ENCODE measurements at regions not wholly inside any gene's neighbourhood (a gene's known extent, or its start where the extent isn't known, plus 50 kb on each side); places are given as distances from the start of the nearest gene placed in this dataset.

DNA sequence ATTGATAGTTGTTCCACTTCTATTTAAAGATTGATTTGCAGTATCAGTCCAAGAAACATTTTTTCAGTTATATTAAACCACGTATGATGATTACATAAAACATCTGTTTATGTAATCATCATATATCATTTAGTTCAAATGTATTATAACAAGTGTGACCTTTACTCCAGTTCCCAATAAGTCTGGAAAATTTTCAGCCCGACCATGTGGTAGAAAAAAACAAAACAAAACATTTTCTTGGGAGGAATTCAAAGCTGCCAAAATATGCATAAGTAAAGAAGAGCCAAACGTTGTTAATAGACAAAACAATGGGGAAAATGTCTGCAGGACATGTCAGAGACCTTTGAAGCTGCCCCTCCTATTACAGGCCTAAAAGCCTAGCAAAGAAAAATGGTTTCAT is 709.1 kb downstream of the FAT4 start:
- ATAC-seq (no peak), DNase-seq (ENCODE audit: low spot score) (no peak)
- peaks cover 5% of the 10 kb centered on the region; the same call in 1 of the 2 replicates for H3K4me1 Mint-ChIP-seq
- no peak overlapping the region for H3K4me3 Mint-ChIP-seq
- H3K9me3 Mint-ChIP-seq = peaks cover 5% of the 10 kb centered on the region
- no peak for TF ChIP-seq RELA (CRISPR knock-in tag; IDR thresholded peaks at IDR 0.05; ENCODE audit: borderline replicate concordance)
- ChIA-PET CTCF (no interaction called here), POLR2A (no interaction called here)
- no peak overlapping the region for H3K27ac Mint-ChIP-seq
- no peaks in the 10 kb centered on the region for H3K27me3 Mint-ChIP-seq (ENCODE audit: low read depth)
- peaks cover 3% of the 10 kb centered on the region for H3K36me3 Mint-ChIP-seq

DNA sequence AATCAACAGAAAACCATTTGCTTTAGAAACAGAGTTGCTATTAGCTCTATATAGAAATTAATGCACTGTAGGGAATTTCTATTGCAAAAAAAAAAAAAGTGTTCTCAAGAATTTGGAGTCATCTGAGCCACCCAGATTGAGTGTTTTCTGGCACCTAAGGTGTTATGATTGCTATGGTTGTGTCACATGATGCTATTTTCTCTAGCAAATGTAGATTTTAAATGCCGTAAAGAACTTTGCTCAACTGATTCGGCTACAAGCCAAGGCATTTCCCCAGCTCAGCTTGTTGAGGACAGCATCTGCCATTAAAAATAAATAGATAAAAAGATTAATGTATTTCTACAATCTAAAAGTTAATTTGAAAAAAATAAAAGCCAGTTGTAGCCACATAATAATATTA is 712.8 kb downstream of the FAT4 start:
- Mint-ChIP-seq H3K4me1 (peaks cover 5% of the 10 kb centered on the region; the same call in 1 of the 2 replicates), H3K27me3 (ENCODE audit: low read depth) (no peaks in the 10 kb centered on the region), H3K4me3 (no peak overlapping the region), H3K36me3 (peaks cover 19% of the 10 kb centered on the region), H3K9me3 (peaks cover 30% of the 10 kb centered on the region), H3K27ac (no peak overlapping the region)
- ChIA-PET CTCF (no interaction called here), POLR2A (no interaction called here)
- TF ChIP-seq KAT7 (CRISPR knock-in tag; IDR thresholded peaks at IDR 0.05; ENCODE audit: borderline replicate concordance) (no peak), GABPB1 (CRISPR knock-in tag; IDR thresholded peaks at IDR 0.05) (no peak), SP1 (CRISPR knock-in tag; conservative IDR thresholded peaks at IDR 0.05) (no peak), GTF2I (CRISPR knock-in tag; conservative IDR thresholded peaks at IDR 0.05) (no peak), FOXP1 (CRISPR knock-in tag; IDR thresholded peaks at IDR 0.05; ENCODE audit: borderline replicate concordance) (no peak), SMAD4 (CRISPR knock-in tag; IDR thresholded peaks at IDR 0.05) (no peak), ZNF396 (CRISPR knock-in tag; IDR thresholded peaks at IDR 0.05; ENCODE audit: borderline replicate concordance) (no peak)
- TF ChIP-seq, protein P1, sequence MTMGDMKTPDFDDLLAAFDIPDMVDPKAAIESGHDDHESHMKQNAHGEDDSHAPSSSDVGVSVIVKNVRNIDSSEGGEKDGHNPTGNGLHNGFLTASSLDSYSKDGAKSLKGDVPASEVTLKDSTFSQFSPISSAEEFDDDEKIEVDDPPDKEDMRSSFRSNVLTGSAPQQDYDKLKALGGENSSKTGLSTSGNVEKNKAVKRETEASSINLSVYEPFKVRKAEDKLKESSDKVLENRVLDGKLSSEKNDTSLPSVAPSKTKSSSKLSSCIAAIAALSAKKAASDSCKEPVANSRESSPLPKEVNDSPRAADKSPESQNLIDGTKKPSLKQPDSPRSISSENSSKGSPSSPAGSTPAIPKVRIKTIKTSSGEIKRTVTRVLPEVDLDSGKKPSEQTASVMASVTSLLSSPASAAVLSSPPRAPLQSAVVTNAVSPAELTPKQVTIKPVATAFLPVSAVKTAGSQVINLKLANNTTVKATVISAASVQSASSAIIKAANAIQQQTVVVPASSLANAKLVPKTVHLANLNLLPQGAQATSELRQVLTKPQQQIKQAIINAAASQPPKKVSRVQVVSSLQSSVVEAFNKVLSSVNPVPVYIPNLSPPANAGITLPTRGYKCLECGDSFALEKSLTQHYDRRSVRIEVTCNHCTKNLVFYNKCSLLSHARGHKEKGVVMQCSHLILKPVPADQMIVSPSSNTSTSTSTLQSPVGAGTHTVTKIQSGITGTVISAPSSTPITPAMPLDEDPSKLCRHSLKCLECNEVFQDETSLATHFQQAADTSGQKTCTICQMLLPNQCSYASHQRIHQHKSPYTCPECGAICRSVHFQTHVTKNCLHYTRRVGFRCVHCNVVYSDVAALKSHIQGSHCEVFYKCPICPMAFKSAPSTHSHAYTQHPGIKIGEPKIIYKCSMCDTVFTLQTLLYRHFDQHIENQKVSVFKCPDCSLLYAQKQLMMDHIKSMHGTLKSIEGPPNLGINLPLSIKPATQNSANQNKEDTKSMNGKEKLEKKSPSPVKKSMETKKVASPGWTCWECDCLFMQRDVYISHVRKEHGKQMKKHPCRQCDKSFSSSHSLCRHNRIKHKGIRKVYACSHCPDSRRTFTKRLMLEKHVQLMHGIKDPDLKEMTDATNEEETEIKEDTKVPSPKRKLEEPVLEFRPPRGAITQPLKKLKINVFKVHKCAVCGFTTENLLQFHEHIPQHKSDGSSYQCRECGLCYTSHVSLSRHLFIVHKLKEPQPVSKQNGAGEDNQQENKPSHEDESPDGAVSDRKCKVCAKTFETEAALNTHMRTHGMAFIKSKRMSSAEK (CRISPR knock-in tag; IDR thresholded peaks at IDR 0.05; ENCODE audit: borderline replicate concordance) = no peak
- TF ChIP-seq, protein P2, sequence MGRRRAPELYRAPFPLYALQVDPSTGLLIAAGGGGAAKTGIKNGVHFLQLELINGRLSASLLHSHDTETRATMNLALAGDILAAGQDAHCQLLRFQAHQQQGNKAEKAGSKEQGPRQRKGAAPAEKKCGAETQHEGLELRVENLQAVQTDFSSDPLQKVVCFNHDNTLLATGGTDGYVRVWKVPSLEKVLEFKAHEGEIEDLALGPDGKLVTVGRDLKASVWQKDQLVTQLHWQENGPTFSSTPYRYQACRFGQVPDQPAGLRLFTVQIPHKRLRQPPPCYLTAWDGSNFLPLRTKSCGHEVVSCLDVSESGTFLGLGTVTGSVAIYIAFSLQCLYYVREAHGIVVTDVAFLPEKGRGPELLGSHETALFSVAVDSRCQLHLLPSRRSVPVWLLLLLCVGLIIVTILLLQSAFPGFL (CRISPR knock-in tag; IDR thresholded peaks at IDR 0.05; ENCODE audit: borderline replicate concordance) = no peak
- ATAC-seq = no peak
- DNase-seq (ENCODE audit: low spot score) = no peak

GRCh38 chr4:126028876-126029275 is 714.1 kb downstream of the FAT4 start:
- Mint-ChIP-seq H3K9me3 (peaks cover 37% of the 10 kb centered on the region), H3K27ac (no peak overlapping the region), H3K4me1 (peaks cover 3% of the 10 kb centered on the region; the same call in 1 of the 2 replicates), H3K36me3 (peaks cover 19% of the 10 kb centered on the region), H3K4me3 (no peak overlapping the region), H3K27me3 (ENCODE audit: low read depth) (no peaks in the 10 kb centered on the region)
- ChIA-PET CTCF (no interaction called here), POLR2A (no interaction called here)
- ATAC-seq (no peak), DNase-seq (ENCODE audit: low spot score) (no peak)
- TF ChIP-seq ZNF317 (CRISPR knock-in tag; IDR thresholded peaks at IDR 0.05; ENCODE audit: borderline replicate concordance, low read depth) (no peak), OVOL2 (CRISPR knock-in tag; IDR thresholded peaks at IDR 0.05; ENCODE audit: borderline replicate concordance) (no peak), ZNF671 (CRISPR knock-in tag; IDR thresholded peaks at IDR 0.05) (no peak), ATF3 (CRISPR knock-in tag; conservative IDR thresholded peaks at IDR 0.05) (no peak), RORB (CRISPR knock-in tag; IDR thresholded peaks at IDR 0.05) (no peak), TP53 (CRISPR knock-in tag; IDR thresholded peaks at IDR 0.05) (no peak), ZNF425 (CRISPR knock-in tag; conservative IDR thresholded peaks at IDR 0.05) (no peak), E2F4 (CRISPR knock-in tag; IDR thresholded peaks at IDR 0.05; ENCODE audit: borderline replicate concordance, low read depth) (no peak)
- TF ChIP-seq, protein P3, sequence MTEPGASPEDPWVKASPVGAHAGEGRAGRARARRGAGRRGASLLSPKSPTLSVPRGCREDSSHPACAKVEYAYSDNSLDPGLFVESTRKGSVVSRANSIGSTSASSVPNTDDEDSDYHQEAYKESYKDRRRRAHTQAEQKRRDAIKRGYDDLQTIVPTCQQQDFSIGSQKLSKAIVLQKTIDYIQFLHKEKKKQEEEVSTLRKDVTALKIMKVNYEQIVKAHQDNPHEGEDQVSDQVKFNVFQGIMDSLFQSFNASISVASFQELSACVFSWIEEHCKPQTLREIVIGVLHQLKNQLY (CRISPR knock-in tag; IDR thresholded peaks at IDR 0.05) = no peak
- TF ChIP-seq, protein P4, sequence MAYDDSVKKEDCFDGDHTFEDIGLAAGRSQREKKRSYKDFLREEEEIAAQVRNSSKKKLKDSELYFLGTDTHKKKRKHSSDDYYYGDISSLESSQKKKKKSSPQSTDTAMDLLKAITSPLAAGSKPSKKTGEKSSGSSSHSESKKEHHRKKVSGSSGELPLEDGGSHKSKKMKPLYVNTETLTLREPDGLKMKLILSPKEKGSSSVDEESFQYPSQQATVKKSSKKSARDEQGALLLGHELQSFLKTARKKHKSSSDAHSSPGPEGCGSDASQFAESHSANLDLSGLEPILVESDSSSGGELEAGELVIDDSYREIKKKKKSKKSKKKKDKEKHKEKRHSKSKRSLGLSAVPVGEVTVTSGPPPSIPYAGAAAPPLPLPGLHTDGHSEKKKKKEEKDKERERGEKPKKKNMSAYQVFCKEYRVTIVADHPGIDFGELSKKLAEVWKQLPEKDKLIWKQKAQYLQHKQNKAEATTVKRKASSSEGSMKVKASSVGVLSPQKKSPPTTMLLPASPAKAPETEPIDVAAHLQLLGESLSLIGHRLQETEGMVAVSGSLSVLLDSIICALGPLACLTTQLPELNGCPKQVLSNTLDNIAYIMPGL (CRISPR knock-in tag; IDR thresholded peaks at IDR 0.05) = no peak
